SK-N-MC (cell line): ENCODE measurements at regions not wholly inside any gene's neighbourhood (a gene's known extent, or its start where the extent isn't known, plus 50 kb on each side); places are given as distances from the start of the nearest gene placed in this dataset.

Experiments
- EZH2 ChIP-seq: fragments of 200-600 bp; sonication (generic); IDR thresholded peaks from one replicate; pipeline ENCODE4 v1.6.1; 2017; ENCODE audit warnings: antibody characterized with exemption
- POLR2AphosphoS5 ChIP-seq: IDR thresholded peaks from 2 replicates; pipeline ENCODE4 v1.6.1; 2012; ENCODE audit warnings: mild to moderate bottlenecking, low read depth, low read length, borderline replicate concordance

DNA sequence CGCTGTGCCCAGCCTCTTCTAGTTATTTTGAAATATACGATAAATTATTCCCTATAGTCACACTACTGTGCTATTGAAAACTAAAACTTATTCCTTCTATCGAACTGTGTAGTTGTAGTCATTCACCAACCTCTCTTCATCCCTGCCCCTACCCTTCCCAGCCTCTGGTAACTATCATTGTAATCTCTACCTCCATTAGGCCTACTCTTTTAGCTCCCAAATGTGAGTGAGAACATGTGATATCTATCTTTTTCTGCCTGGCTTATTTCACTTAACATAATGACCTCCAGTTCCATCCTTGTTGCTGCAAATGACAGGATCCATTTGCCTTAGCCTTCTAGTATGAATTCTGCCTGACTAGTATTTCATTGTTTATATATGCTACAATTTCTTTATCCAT is 127.4 kb downstream of the PSAT1 start:
- TF ChIP-seq EZH2 = no peak
- no peak for TF ChIP-seq POLR2AphosphoS5
